HG03097 (cell line): ENCODE measurements at regions not wholly inside any gene's neighbourhood (a gene's known extent, or its start where the extent isn't known, plus 50 kb on each side); places are given as distances from the start of the nearest gene placed in this dataset.

Experiments
- ATAC-seq: cut with Tn5 transposase; IDR thresholded peaks from one replicate; pipeline ENCODE4 v1.9.1; 2021; ENCODE audit not compliant: unreplicated experiment, low FRiP score

- ATAC-seq = no peak
Observed at GRCh38 chr14:53810221-53810620, 146.4 kb downstream of the BMP4 start.

- ATAC-seq = no peak
Observed at GRCh38 chr14:53808042-53808441, 148.6 kb downstream of the BMP4 start.

DNA sequence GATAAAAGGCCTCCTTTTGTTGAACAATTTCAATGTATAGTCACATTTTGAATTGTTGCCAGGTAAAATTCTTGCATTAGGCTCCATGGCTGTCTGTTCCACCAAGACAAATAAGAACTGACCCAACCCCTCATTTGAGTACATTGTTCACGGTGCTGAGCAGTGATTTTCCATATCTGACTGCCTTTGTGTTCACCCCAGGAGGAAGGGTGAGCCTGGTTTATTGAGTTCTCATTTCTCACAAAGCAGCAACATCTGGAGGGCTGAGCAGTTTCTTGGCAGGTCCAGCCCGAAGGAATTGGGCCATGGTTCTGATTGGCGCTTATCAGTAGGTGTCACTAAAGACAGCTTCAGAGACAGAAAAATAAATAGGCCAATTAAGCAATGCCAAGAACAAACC, 149.1 kb downstream of the BMP4 start:
- ATAC-seq = no peak

DNA sequence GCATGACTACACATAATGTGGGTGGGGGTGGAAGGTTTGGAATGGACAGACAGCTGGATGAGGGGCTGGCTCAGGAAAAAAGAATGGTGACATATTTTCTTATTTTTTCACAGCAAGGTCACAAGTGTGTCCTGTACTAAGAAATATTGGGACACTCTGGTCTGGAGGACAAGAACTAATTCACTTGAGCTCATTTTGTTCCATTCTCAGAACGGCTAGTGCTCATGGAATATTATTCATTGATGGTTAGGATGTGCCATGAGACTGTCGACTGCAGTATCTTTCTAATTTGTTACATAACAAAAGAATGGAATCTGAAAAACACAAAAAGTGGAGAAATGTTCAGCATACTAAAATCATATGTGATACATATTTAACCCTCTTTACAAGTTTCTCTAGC, 149.5 kb downstream of the BMP4 start:
- ATAC-seq = no peak

- ATAC-seq = no peak
Observed at GRCh38 chr14:53796734-53797133, 159.9 kb downstream of the BMP4 start.

- no peak for ATAC-seq
Observed at GRCh38 chr14:53793790-53794505, 162.7 kb downstream of the BMP4 start.

DNA sequence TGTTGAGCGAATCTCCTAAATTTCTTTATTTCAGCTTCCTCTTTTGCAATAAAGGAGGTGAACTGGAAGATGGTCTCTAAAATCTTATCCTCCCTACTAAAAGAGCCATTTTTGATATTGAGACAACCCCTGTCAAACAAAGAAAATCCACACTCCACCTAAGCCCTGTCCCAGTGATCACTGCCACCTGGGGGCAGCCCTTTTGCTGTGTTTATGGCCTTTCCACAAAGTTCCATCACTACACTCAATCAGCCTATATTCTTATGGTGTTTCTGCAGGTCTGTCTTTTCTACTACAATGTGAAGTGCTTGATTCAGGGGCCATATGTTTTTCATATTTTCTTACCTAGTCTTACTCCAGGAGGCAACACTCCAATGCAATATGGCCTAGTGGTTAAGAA, 163.7 kb downstream of the BMP4 start:
- ATAC-seq = no peak

GRCh38 chr14:53790731-53791500, 165.7 kb downstream of the BMP4 start:
- no peak for ATAC-seq

- no peak for ATAC-seq
Observed at GRCh38 chr14:53788566-53788965, 168.1 kb downstream of the BMP4 start.

GRCh38 chr14:53786045-53786444, 170.6 kb downstream of the BMP4 start:
- ATAC-seq = no peak

DNA sequence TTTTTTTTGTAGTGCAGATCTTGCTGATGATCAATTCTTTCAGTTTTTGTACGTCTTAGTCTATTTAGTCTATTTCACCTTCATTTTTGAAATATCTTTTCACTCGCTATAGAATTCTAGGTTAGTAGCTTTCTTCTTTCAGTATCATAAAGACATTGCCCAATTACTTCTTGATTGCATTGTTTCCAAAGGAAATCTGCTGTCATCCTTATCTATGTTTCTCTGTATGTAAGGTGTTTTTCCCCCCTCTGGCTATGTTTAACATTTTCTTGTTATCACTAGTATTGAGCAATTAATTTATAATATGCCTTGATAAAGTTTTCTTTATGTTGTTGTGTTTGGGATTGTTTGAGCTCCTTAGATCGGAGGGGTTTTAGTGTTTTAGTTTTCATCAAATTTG, 171.9 kb downstream of the BMP4 start:
- no peak for ATAC-seq

DNA sequence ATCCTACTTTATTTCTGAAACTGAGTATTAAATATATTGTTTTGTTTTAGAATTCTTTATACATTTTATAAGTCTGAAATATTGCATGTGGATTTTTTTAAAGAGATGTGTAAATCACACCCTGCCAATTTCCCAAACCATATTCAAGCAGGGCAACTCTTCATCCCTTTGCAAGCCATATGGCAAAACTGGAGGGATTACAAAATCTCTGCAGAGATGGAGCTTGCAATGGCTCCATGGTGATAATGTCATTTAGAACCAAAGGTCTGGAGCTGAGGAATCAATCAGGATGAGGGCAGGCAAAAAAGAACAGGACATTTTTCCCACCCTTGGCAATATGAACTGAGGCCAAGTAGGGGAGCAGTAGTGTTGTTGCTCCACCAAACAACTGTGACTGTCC, 173.4 kb downstream of the BMP4 start:
- no peak for ATAC-seq

DNA sequence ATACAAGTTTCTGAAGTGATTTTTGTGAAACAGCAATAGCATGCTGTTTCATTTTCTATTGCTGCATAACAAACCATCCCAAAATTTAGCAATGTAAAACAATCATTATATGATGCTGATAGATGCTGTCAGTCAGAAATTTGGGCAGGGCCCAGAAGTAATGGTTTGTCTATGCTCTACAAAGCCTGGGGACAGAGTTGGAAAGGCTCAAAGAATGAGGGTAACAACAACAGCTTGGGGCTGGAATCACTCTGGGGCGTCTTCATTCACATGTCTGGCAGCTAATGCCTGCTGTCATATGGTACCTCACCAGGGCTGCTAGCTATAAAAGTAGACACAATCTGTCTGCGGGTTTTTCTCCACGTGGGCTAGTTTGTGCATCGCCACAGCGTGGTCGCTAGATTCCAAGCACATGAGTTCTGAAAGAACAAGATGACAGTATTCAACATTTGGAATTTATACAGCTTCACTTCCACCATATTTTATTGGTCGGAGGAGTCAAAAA, 176.5 kb downstream of the BMP4 start:
- no peak for ATAC-seq

DNA sequence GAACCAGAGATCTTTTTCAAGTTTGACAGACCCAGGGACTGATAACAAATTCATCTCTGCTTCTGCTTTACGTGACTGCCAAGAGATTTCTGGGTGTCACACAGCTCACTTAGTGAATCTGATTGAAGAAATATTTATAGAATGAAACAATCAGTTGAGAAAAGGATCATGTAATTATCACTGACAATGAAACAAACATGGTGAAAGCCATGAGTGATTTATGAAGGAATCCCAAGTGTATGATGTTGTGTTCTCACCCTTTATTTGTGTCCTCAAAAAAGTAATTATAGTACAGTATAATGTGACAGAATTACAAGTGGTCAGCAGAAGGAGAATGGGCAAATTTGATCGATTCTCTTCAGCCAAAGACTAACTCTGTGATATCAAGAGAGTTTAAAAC, 177.3 kb downstream of the BMP4 start:
- ATAC-seq = no peak

GRCh38 chr14:53778263-53778662, 178.4 kb downstream of the BMP4 start:
- no peak for ATAC-seq

GRCh38 chr14:53772936-53773335, 183.7 kb downstream of the BMP4 start:
- no peak for ATAC-seq

- ATAC-seq = no peak
Observed at GRCh38 chr14:53767566-53767965, 189.1 kb downstream of the BMP4 start.

DNA sequence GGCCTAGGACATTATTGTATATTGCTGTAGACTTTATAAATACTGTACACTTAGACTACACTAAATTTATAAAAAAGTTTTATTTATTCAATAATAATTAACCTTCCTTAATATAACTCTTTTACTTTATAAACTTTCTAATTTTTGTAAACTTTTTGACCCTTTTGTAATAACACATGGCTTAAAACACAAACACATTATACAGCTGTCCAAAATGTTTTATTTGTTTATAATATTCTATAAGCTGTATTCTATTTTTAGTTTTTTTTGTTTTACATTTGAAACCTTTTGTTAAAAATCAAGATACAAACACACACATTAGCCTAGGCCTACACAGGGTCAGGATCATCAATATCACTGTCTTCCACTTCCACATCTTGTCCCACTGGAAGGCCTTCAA, 190.0 kb downstream of the BMP4 start:
- no peak for ATAC-seq

- no peak for ATAC-seq
Observed at GRCh38 chr14:53766106-53766505, 190.5 kb downstream of the BMP4 start.

DNA sequence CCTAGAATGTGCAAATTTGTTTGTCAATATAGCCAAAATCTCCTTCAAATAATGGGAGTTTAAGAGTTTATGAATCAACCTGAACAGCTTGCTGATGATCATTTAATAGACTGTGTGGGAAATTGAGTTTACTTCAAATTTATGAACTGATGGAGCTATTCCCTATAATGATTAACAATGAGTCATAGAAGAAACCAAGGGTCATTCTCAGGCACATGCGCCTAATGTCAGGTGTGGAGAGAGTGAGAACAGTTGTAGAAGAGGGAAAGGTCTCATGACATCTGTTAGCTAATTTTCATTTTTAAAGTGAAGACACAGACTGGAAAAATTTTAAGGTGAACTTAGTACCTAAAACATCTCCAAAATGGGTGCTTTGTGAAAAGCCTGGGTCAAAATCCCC, 191.8 kb downstream of the BMP4 start:
- no peak for ATAC-seq

GRCh38 chr14:53758141-53758540, 198.5 kb downstream of the BMP4 start:
- no peak for ATAC-seq

- ATAC-seq = no peak
Observed at GRCh38 chr14:53757732-53758131, 198.9 kb downstream of the BMP4 start.
